ENCODE measurements at regions not wholly inside any gene's neighbourhood (a gene's known extent, or its start where the extent isn't known, plus 50 kb on each side); places are given as distances from the start of the nearest gene placed in this dataset.

DNA sequence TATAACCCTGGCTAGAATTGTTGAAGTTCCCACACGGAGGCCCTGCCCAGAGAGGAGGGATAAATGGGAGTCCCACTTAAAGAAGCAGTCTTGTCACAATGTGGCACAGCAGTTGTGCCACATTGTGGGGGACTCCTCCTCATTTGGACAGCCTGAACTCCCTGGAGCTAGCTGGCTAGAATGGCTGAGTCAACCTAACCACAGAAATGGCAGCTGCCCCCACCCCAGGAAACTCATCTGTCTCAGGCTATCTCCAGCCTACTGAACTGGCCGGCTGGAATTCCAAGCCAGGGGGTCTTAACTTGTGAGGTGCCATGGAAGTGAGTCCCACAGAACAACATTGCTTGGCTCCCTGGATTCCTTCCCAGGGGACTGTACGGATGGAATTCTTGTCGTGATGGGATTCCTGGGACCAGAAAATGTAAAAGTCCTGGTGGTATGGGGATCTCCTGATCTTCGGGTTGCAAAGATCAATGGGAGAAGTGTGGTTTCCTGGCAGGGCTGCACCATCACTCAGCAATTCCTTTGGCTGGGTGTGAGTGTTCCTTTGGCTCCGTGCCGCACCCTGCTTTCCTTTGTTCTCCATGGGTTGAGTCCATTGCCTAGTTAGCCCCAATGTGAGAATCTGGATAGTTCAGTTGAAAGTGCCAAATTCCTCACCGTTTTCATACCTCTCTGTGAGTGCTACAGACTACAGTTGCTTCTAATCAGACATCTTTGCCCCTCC is 791.2 kb upstream of the FAT3 start:
- no peak for TF ChIP-seq CTCF (IDR thresholded peaks at IDR 0.05; ENCODE audit: insufficient read depth, low read length)
- TF ChIP-seq SPI1 (IDR thresholded peaks at IDR 0.05; ENCODE audit: borderline replicate concordance, low read depth): no peak
- TF ChIP-seq POLR2AphosphoS5 (IDR thresholded peaks at IDR 0.05; ENCODE audit: low read depth): no peak
- TF ChIP-seq GABPA (IDR thresholded peaks at IDR 0.05; ENCODE audit: low read depth): no peak
- TF ChIP-seq, protein P1, sequence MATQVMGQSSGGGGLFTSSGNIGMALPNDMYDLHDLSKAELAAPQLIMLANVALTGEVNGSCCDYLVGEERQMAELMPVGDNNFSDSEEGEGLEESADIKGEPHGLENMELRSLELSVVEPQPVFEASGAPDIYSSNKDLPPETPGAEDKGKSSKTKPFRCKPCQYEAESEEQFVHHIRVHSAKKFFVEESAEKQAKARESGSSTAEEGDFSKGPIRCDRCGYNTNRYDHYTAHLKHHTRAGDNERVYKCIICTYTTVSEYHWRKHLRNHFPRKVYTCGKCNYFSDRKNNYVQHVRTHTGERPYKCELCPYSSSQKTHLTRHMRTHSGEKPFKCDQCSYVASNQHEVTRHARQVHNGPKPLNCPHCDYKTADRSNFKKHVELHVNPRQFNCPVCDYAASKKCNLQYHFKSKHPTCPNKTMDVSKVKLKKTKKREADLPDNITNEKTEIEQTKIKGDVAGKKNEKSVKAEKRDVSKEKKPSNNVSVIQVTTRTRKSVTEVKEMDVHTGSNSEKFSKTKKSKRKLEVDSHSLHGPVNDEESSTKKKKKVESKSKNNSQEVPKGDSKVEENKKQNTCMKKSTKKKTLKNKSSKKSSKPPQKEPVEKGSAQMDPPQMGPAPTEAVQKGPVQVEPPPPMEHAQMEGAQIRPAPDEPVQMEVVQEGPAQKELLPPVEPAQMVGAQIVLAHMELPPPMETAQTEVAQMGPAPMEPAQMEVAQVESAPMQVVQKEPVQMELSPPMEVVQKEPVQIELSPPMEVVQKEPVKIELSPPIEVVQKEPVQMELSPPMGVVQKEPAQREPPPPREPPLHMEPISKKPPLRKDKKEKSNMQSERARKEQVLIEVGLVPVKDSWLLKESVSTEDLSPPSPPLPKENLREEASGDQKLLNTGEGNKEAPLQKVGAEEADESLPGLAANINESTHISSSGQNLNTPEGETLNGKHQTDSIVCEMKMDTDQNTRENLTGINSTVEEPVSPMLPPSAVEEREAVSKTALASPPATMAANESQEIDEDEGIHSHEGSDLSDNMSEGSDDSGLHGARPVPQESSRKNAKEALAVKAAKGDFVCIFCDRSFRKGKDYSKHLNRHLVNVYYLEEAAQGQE (IDR thresholded peaks at IDR 0.05; ENCODE audit: insufficient replicate concordance, low read depth): no peak
- Histone ChIP-seq H3K27ac (replicated peaks) (no peak overlapping the region), H3K4me3 (replicated peaks; ENCODE audit: insufficient read depth, low read length) (no peak overlapping the region), H3K27me3 (ENCODE audit: insufficient read depth, poor library complexity, severe bottlenecking) (no peaks in the 10 kb centered on the region)
- no peak for DNase-seq (ENCODE audit: low read depth in 1 of 2, low spot score in 1 of 2)

DNA sequence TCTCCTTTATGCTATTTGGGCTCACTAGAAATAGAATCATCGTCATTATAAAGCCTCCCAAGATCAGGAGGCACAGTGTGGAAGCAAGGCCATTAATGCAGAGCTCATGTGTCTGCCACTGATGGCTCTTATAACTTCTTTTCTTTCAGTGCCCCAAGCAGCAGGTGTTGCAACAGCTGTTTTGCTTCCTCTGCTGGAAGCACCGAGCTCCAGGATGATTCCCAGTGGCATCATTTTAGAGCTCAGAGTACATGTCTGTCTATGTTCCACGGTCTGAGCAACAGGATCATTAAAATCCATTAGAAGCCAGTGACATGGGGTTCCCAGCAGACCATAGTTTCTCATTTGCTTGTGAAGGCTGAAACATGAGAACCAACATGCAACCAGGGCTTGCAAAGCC is 803.0 kb upstream of the FAT3 start:
- Histone ChIP-seq H3K27me3 (ENCODE audit: insufficient read depth, poor library complexity, severe bottlenecking) (no peaks in the 10 kb centered on the region), H3K27ac (replicated peaks) (no peak overlapping the region), H3K4me3 (replicated peaks; ENCODE audit: insufficient read depth, low read length) (no peak overlapping the region)
- TF ChIP-seq CTCF (IDR thresholded peaks at IDR 0.05; ENCODE audit: insufficient read depth, low read length) (no peak), GABPA (IDR thresholded peaks at IDR 0.05; ENCODE audit: low read depth) (no peak), SPI1 (IDR thresholded peaks at IDR 0.05; ENCODE audit: borderline replicate concordance, low read depth) (no peak), POLR2AphosphoS5 (IDR thresholded peaks at IDR 0.05; ENCODE audit: low read depth) (no peak)
- TF ChIP-seq, protein P1 (IDR thresholded peaks at IDR 0.05; ENCODE audit: insufficient replicate concordance, low read depth): no peak
- DNase-seq (ENCODE audit: low read depth in 1 of 2, low spot score in 1 of 2): no peak

- Histone ChIP-seq H3K4me3 (replicated peaks; ENCODE audit: insufficient read depth, low read length) (no peak overlapping the region), H3K27me3 (ENCODE audit: insufficient read depth, poor library complexity, severe bottlenecking) (no peaks in the 10 kb centered on the region), H3K27ac (replicated peaks) (no peak overlapping the region)
- DNase-seq (ENCODE audit: low read depth in 1 of 2, low spot score in 1 of 2): no peak
- TF ChIP-seq SPI1 (IDR thresholded peaks at IDR 0.05; ENCODE audit: borderline replicate concordance, low read depth): no peak
- TF ChIP-seq, protein P1 (IDR thresholded peaks at IDR 0.05; ENCODE audit: insufficient replicate concordance, low read depth): no peak
- no peak for TF ChIP-seq GABPA (IDR thresholded peaks at IDR 0.05; ENCODE audit: low read depth)
- no peak for TF ChIP-seq CTCF (IDR thresholded peaks at IDR 0.05; ENCODE audit: insufficient read depth, low read length)
Observed at GRCh38 chr11:91407842-91408241, 816.8 kb upstream of the FAT3 start.
